ENCODE measurements at regions not wholly inside any gene's neighbourhood (a gene's known extent, or its start where the extent isn't known, plus 50 kb on each side); places are given as distances from the start of the nearest gene placed in this dataset.

DNA sequence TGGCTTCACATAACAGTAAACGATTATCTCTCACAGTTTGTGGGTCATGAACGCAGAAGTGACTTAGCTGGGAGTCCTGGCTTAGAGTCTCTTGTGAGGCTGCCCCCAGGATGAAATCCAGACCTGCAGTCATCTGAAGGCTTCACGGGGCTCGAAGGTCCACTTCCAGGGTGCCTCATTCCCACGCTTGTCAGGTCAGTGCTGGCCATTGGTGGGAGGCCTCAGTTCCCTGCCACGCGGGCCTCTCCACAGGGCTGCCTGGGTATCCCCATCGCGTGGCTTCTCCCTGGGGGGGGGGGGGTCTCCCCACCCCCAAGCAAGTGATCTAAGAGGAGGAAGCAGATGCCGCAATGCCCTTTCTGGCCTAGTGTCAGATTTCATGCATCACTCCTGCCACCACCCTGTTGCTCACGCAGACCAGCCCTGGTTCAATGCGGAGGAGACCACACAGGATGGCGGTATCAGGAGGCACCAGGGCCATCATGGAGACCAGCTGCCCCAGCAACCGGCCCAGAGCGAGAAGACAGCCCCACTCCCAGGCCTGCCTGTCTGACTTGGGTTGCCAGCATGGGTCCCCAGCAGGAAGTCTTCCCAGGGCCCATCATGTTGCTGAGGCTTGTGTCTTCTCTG lies 77.3 kb upstream of the CDH5 start:
- DNase-seq: no peak

DNA sequence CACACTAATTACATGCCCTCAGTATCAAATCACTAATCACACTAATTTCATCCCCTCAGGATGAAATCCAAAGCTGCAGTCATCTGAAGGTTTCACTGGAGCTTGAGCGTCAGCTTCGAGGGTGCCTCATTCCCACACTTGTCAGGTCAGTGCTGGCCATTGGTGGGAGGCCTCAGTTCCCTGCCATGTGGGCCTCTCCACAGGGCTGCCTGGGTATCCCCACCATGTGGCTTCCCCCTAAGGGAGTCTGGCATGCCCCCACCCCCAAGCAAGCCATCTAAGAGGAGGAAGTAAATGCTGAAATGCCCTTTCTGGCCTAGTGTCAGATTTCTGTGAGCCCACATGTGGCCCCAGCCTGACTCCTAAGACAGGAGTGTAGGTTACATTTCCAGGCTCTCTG lies 78.6 kb upstream of the CDH5 start:
- no peak for DNase-seq

DNA sequence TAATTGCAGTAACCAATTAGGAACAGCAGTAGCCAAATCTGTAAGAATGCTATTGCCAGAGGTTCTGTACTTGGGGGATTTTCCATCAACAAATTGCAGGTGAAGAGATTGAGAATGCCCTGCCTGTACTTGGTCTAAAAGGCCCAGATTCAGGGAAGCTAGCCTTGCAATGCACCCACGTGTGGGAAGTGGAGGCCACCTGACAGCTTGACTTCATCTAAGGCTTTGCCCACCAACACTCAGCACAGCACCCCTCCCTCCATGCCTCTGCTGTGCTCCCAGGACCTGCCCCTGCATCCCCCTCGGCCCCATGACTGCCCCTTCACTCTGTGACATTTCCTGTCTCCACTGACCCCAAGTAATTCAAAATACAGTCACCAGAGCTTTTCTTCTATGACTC lies 79.1 kb upstream of the CDH5 start:
- no peak for DNase-seq

GRCh38 chr16:66286527-66286926 lies 80.0 kb upstream of the CDH5 start:
- no peak for DNase-seq

- no peak for DNase-seq
These were observed 87.8 kb upstream of the CDH5 start for GRCh38 chr16:66278604-66279262.

DNA sequence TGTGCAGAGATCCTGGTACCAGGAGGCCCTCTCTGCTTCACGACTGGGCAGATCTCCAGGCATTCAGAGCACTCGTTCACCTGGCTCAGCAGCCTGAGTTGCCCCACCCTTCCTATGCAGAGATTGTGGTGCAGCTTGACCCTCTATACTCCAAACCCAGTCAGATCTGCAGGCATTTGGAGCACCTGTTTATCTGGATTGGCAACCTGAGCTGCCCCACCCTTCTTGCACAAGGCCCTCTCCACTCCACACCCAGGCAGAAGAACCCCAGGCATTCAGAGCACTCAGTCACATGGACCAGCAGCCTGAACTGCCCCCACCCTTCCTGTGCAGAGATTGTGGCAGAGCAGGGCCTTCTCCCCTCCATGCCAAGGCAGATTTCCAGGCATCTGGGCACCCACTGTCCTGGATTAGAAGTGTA lies 88.4 kb upstream of the CDH5 start:
- DNase-seq: no peak

DNA sequence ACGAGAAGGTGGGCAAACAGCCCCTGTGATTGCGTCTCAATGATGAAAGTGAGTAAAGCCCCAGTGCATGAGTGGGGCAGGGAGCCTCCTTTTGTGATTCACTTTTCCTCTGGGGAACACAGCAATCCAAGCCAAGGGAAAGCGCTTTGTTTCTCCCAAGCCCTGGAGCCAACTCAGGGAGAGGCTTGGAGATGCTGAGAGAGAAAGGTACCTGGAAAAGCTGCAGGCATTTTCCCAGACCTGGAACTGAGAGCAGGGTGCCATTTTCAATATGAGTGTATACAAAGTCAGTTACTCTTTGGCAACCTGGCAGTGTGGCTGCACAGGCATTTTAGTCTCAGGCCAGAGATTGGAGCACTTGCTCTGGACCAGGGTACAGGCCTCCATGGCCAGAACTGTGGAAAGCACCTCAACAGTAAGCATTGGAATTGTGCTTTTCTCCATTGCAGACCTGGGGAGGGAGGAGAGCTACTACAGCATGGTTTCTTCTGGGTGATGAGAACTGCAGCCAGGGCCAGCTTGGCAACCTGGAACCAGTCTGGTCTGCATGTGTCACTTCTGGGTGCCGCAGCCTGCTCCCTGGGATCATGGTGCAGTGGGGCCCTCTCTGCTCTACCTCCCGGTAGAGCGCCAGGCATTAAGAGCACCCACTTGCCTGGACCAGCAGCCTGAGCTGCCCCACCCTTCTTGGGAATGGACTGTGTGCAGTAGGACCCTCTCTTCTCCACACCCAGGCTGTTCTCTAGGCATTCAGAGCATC lies 89.0 kb upstream of the CDH5 start:
- DNase-seq: no peak

GRCh38 chr16:66275775-66276428 lies 90.6 kb upstream of the CDH5 start:
- no peak for DNase-seq

GRCh38 chr16:66274335-66275110 lies 92.0 kb upstream of the CDH5 start:
- no peak for DNase-seq

DNA sequence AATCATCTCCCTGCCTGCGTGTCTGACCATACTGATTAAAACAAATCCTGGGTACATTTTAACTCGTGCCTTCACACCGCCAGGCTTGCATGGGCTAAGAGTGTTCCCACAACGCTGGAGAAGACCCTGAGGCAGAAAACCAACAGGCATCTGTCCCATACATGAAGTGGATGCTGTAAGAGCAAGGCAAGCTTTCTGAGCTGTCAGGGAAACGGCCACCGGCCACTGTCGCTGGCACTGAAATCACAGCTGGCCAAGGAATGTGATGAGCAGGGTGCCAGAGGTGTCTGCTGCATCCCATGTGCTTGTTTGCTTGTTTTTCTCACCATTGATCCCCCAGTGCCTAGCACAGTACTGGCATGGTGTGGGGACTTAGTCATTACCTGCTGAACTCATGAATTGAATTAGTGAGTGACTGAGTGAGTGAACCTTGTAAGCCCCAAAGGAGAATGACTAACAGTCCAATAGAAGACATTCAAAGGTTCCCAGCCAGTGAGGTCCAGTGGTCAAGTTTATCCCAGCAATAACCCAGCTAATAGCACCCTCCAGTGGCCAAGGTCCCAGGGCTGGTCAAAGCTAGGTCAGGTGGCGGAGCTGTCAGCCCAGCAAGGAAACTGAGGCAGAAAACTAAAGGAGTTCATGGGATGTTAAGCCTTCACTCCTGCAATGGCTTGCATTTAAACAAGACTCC lies 92.7 kb upstream of the CDH5 start:
- DNase-seq: no peak

DNA sequence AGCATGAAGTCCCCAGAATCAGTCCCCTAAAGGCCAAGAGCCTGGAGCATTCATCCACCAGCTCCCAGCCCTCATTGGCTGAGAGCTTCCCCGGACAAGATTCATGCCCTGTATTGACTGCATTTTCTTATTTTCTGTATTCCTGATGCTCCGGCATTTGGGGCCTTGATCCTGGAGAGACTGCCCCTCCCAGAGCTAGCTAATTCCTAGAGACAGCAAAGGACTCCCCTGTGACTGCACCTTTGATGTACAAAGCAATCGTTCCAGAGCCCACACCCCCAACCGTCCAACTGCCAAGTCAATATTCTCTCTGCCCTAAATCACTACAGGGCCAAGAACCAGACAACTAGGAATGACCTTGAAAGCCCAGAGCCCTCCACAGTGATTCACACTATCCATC lies 93.4 kb upstream of the CDH5 start:
- no peak for DNase-seq

- DNase-seq: no peak
These were observed 94.0 kb upstream of the CDH5 start for GRCh38 chr16:66272461-66272860.

DNA sequence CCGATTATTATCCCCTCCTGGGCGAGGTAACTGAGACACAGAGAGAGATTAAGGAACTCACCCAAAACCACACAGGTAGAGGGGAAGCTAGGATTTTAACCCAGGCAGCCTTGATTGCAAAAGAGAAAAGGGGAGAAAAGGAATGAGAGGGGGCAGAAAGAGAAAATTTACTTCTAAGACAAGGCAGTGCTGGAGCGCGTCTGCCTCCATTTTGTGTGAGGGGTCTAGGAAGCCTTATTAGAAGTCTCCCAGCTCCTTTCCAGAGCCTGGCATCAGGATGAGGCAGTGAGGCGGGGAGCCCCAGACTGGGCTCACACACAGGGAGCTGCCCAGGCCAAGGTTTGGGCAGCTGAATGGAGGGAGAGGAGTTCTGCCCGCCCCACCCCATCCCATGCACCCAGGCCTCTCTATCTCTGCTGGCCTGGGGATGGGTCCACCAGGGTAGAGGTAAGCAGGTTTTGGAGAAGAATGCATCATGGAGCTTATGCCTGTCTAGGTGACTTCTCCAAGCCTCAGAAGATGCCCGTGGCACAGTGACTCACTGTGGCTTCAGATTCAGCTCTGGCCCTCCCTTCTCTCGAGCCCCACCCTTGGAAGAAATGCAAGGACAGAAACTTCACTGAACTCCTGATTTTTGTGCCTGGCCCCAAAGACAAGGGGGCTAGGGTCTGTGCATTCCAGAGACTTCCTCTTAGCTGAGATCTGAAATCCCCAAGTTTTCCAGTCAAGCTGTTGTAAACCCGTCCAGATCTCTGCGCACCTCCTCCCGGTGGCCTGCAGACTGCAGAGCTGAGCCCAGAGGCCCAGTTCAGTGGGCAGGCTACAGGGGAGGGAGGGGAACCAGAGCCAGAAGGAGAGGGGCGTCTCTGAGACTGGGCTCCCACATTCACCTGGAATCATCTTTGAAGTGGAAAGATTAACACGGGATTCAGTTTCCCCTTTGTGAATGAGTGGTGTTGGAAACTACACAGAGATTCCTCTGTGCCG lies 95.1 kb upstream of the CDH5 start:
- no peak for DNase-seq

DNA sequence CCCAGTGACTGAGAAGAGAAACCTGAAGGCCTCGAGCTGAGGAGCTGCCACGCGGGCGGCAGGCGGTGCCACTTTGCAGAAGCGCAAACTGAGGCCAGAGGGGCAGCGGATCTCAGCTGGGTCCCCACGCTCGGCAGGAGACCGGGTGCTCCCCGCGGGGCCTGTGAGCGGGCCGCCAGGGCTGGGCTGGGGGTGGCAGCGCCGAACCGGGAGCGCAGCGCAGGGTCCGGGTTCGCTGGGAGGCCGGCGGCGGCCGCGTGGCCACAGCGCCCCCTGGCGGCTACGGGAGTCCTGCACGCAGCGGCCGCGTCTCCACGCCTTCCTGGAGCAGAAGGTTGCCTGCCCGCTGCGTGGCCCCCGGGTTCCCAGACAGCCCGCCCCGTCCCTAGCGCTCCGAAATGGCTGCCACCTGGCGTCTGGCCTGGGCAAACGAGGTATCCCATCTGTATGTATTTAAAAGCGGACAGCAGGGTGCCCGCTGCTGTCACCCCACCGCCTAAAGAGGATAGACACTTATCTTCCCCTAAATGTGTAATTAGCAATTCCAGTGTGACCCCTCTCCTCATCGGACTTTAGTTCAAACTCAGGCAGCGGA lies 96.1 kb upstream of the CDH5 start:
- peak; percentile 40 for DNase-seq

DNA sequence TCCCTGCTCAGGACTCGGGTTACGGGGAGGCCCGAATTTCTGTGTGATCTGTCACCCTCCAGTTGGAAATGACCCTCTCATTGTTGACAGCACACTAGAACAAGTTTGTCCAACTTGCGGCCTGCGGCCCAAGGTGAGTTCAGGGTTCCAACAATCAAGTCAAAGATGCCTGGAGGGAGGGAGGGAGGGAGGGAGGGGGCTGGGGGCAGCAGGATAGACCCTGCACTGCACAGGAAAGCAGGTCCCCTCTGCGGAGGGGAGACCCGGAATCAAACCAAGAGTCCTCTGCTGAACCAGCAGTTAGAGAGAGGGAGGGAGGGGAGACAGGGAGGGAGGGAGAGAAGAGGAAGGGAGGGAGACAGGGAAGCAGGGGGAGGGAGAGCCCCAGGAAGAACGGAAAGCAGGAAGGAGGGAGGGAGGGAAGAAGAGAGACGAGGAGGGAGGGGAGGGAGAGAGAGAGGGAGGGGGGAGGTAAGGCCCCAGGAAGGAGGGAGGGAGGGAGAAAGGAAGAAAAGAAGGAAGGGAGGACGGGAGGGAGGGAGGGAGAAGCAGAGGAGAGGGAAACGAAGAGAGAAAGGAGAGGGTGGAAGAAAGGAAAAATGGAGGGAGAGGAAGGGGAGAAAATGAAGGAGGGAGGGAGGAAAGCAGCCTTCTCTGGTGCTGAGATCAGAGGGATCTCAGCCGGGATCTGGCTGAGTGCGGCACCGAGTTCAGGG lies 96.7 kb upstream of the CDH5 start:
- no peak for DNase-seq

DNA sequence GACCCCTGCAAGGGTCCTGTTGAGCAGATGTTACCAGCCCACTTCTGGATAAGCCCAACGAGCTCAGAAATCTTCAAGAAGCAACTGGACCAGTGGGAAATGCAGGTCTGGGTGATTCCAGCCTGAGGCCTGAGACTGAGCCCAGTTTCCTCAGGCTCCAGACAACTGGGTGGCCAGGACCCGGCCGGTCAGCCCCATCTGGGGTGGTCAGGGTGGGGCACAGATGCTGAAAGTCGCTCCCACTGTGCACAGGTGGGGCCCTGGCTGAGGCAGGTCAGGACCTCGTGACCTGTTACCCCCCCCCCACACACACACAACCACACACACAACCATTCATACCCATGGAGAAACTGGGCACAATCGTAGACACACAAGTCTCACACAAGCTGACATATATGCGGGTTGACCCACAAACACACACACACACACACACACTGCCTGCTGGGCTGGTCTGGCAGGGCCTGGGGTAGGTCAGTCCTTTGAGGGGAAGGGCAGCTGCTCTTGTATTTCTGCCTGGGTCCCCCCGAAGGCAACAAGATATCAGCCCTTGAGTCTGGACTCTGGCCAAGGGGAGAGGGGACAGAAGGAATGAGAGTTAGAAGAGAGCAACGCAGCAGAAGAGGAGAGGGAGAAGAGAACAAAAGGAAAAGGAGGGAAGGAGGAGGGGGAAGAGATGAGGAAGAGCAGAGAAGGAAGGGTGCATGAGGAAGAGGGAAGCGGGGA lies 99.0 kb upstream of the CDH5 start:
- DNase-seq: no peak

DNA sequence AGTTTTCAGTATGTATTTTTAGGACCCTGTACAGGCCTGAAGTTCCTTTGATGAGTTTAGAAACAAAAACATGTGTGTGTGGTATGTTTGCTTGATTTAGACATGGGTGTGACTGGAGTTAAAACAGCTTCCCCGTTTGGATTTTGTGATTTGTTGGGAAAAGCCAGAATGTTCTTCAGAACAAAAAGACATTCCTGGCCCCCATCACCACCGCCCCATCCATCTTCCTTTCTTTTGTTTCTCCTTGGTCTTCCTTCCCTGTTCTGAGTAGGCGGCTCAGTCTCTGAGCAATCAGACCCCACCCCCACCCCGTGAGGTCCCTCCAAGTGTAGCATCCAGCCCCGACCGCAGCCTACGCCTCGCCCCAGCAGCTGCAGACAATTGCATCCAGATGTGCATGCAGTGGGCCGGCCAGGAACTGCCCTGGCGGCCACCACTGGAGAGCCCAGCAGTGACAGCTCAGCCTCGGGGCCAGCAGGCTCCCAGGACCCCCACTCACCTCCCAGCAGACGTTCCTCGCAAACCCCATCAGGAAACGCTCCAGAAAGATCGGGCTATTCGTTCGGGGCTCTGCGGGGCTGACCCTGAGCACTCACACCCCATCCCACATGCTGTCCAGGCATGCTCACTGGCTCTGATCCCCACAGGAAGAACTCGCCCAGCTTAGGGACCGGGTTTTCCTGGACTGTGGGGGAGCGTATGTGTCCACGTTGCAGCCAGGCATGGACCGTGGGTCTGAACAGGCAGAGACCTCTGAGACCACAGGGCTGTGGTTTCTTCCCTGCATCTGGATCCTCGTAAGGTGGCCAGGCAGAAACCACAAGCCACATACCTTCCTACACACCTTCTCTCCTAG lies 99.8 kb upstream of the CDH5 start:
- DNase-seq: no peak
